Activated CD4-positive, alpha-beta T cell treated with anti-CD3 and anti-CD28 coated beads, Interleukin-2, amount 50 U/mL, for 1 hour (primary cell): ENCODE measurements at regions not wholly inside any gene's neighbourhood (a gene's known extent, or its start where the extent isn't known, plus 50 kb on each side); places are given as distances from the start of the nearest gene placed in this dataset.
A peak's percentile ranks its signal among the peaks of the same experiment; 100 is the strongest.
"Not testable (repeated sequence)": the region's sequence is repeated elsewhere in the genome, so short reads cannot be mapped to it uniquely, and the experiment has no call there.

Experiments used
- DNase-seq: peaks from one replicate; pipeline ENCODE4 v3.0.0-alpha.2; 2020

DNA sequence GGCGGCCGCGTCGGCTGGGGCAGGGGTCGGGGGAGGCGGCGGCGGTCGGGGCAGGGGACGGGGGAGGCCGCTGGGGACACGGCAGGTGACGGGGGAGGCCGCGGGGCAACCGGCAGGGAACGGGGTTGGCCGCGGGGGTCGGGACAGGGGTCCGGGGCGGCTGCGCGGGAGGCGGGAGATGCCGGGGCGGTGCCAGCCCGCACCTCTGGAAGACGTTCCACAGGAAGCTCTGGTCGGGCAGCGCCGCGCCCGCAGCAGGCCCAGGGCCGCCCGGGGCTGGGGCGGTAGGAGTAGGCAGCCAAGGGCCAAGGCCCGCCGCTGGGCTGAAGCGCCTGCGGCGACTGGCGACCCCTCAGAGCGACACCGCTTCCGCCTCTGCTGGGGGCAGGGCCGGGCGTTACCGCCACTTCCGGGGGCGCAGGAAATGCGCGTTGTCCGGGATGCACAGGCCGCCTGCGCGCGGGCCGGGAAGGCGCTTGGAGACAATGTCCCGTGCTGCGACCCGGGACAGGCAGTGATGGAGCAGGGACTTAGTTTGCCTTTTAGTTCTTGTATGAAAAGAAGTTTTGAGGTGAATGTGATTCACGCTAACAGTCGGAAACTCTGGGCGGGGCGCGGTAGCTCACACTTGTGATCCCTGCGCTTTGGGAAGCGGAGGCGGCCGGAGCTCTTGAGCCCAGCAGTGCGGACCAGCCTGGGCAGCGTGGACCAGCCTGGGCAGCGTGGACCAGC lies 110.0 kb upstream of the LPCAT1 start:
- peak; percentile 49 for DNase-seq

DNA sequence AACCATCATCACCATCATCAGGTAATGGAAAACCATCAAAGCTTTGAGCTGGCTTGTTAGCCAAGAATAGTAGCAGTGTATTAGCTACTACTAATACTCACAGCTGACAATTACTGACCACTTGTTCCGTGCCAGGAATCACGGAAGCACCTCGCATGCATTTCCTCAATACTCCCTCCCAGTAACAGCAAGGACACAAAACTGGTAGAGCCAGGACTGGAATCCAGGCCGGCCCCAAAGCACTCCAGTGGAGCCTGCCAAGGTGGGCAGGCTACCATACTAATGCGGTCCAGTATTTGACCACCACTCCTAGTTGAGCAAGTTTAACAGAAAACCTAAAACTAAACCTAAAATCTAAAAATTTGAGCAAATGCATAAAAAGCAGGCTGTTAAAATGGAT lies 107.2 kb upstream of the LPCAT1 start:
- DNase-seq = not testable (repeated sequence)

DNA sequence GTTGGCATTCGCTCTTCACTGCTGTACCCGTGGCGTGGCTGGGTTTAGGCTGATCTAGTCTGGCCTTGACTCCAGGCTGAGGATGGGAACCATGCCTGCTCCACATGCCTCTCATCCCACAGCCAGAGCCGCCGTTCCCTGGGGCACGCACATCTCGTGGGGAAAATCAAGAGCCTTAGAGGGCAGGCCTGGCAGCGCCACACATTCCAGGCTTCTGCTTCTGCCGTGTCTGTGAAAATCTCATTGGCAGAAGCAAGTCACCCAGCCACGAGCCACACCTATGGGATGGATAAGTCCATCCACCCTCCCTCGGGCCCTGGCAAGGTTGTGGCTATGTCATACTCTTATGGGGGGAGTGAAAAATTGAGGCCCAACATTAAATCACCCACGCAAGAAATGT lies 102.6 kb upstream of the LPCAT1 start:
- not testable (repeated sequence) for DNase-seq

DNA sequence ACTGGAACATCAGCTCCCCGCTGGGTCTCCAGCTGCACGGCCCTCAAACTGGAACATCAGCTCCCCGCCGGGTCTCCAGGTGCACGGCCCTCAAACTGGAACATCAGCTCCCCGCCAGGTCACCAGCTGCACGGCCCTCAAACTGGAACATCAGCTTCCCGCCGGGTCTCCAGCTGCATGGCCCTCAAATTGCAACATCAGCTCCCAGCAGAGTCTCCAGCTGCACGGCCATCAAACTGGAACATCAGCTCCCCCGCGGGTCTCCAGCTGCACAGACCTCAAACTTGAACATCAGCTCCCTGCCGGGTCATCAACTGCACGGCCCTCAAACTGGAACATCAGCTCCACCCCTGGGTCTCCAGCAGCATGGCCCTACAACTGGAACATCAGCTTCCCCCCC lies 95.8 kb upstream of the LPCAT1 start:
- DNase-seq = not testable (repeated sequence)

DNA sequence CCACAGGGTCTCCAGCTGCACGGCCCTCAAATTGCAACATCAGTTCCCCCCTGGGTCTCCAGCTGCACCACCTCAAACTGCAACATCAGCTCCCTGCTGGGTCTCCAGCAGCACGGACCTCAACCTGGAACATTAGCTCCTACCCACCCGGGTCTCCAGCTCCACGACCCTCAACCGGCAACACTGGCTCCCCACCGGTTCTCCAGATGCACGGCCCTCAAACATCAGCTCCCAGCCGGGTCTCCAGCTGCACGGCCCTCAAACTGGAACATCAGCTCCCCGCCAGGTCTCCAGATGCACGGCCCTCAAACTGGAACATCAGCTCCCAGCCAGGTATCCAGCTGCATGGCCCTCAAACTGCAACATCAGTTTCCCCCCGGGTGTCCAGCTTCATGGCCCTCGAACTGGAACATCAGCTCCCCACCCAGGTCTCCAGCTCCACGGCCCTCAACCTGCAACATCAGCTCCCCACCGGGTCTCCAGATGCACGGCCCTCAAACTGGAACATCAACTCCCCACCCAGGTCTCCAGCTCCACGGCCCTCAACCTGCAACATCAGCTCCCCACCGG lies 94.6 kb upstream of the LPCAT1 start:
- not testable (repeated sequence) for DNase-seq

DNA sequence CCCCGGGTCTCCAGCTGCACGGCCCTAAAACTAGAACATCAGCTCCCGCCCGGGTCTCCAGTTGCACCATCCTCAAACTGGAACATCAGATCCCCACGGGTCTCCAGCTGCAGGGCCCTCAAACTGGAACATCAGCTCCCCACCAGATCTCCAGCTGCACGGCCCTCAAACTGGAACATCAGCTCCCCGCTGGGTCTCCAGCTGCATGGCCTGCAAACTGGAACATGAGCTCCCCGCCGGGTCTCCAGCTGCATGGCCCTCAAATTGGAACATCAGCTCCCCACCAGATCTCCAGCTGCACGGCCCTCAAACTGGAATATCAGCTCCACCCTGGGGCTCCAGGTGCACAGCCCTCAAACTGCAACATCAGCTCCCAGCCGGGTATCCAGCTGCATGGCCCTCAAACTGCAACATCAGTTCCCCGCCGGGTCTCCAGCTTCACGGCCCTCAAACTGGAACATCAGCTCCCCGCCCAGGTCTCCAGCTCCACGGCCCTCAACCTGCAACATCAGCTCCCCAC lies 93.5 kb upstream of the LPCAT1 start:
- DNase-seq = not testable (repeated sequence)

DNA sequence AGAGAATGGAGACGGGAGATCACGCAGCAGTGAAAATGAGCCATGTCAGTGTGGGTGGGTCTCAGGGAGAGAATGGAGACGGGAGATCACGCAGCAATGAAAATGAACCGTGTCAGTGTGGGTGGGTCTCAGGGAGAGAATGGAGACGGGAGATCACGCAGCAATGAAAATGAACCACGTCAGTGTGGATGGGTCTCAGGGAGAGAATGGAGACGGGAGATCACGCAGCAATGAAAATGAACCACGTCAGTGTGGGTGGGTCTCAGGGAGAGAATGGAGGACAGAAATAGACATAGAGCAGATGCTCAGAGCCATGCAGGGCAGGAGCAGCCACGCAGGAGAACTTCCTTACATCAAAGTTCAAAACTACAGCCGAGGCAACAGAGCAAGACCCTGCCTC lies 89.8 kb upstream of the LPCAT1 start:
- DNase-seq = not testable (repeated sequence)

DNA sequence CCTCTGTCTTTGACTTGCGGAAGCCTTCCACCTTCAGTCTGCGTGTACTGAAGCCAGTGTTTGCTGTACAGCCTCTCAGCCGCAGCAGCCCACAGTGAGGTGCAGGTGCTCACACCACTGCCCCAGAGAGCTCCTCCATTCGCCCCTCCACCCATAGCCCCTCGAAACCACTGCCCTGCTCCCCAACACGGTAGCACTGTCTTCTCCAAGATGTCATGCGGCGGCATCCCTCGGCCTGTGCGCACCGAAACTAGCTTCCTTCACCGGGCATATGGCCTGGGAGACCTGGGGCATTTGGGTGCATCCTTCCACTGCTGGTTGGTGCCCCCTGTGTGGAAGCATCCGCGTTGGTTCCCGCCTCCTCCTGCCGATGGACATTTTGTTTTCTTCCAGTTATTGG lies 86.8 kb upstream of the LPCAT1 start:
- DNase-seq = not testable (repeated sequence)

DNA sequence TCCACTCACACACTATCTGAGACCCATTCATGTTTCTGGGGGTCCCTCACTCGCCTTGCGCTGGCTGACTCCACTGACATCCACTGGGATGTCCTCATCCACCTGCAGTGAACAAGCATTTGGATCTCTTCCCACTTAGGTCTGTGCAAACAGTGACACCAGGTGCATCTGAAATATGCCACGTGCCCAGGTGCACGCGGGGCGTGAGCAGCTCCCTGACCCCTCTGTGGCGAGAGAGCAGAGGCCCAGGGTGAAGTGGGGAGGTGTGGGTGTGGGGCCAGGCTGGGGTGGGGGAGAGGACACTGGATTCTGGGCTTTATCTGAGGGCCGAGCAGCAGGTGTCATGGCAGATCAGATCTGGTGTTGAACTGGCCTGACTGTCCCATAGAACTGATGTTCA lies 85.4 kb upstream of the LPCAT1 start:
- not testable (repeated sequence) for DNase-seq

DNA sequence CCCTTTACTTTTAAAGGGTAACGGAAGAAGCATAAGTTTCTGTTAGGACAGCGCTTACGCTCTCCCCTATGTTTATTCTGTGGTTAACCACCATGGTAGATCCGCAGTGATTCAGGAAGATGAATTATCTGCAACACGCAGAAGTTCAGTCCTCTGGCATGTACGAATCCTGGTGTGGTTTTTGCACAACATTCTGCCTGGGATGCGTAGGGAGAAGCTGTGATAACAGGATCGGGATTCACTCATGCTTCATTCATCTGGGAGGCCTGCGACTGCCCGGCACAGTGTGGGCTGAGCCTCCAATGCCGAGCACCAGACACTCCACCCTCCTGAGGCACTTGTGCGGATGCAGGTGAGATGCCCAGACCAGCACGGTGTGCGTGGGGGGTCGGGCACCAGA lies 84.6 kb upstream of the LPCAT1 start:
- DNase-seq = not testable (repeated sequence)

DNA sequence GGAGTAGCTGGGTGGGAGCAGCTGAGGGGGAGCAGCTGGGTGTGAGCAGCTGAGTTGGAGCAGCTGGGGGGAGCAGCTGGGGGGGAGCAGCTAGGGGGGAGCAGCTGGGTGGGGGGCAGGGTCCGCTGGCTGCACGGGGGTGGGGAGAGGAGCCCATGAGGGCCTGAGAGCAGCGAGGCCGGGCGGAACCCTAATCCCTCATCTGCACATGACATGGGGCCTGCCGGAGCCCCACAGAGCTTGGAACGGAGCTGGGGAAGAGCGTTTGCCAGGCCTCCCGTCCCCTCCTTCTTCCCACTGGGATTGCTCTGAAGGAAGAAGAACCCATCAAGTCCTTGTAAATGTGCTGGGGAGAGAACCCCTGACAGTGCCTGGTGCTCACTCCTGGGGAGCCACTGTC lies 83.2 kb upstream of the LPCAT1 start:
- DNase-seq = not testable (repeated sequence)

DNA sequence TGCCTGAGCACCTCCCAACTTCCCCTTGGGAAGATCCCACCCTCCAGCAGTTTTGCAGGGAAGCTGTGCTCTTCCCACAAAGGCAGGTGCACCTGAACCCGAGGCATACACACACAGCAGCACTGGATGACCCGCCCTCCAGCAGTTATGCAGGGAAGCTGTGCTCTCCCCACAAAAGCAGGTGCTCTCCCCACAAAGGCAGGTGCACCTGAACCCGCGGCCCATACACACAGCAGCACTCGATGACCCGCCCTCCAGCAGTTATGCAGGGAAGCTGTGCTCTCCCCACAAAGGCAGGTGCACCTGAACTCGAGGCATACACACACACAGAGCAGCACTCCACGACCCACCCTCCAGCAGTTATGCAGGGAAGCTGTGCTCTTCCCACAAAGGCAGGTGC lies 80.2 kb upstream of the LPCAT1 start:
- not testable (repeated sequence) for DNase-seq

DNA sequence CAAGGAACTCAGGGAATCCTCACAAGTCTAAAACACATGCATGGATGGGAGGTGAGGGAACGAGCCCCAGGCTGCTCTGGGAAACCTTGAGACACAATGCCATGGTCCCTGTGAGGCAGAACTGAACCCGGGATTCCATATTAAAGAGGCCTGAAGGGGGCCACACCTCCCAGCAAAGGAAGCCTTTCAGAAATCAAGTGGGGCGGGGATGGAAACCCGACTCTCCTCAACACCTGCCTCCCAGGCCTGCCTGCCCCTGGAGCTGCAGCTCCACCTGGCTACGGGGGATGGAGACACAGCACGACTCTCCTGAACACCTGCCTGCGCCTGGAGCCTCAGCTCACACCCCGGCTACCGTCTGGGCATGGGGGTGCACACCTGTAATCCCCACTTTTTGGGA lies 77.8 kb upstream of the LPCAT1 start:
- DNase-seq = not testable (repeated sequence)

DNA sequence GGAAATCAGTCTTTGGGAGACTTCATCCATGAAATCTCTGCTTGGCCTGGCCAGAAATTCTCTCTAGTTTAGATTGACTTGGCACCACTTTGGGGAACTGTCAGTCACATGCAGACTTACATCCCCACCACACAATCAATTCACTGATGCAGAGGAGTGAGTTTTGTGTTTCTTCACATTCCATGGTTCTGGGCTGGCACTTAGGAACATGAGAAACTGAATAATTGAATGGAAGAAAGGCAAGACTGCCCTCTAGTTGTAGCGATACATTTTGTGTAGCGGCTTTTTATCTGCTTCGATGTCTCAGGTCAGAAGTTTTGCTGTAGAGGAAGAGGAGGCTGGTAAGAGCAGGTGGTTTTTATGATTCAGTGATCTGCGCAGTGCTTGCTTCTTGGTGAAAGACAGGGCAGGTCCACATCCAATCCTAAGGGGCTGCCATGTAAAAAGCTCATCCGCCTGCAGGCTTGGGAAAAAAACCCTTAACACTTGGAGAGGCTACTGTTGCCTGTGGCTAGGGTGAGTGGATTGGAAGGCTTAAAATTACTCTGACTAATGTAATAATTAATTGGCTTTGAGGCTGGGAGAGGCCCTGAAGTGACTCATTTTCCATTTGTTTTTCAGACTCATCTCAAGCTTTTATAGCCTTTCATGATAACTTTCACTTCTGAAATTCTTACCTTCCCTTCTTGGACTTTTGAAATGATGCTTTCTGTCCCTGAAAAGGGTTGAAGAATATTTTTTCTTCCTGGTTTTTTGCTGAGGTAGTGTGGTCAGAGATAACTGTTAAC lies 75.4 kb upstream of the LPCAT1 start:
- not testable (repeated sequence) for DNase-seq

DNA sequence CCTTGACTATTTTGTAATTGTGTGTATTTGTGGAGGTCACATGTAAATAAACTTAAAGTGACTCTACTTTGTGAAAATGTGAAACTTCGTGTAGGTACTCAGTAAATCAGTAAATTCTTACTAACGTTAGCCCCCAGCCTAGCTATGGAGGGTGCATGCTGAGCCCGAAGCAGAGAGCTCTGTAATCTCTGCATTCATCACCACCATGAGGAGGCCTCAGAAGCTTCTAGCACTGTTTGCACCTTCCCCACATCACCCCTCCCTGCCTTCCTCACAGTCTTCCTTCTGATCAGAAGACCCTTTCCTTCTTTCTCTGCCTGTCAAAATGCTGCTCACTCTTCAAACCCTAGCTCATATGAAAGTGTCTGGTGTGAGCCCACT lies 73.3 kb upstream of the LPCAT1 start:
- not testable (repeated sequence) for DNase-seq

DNA sequence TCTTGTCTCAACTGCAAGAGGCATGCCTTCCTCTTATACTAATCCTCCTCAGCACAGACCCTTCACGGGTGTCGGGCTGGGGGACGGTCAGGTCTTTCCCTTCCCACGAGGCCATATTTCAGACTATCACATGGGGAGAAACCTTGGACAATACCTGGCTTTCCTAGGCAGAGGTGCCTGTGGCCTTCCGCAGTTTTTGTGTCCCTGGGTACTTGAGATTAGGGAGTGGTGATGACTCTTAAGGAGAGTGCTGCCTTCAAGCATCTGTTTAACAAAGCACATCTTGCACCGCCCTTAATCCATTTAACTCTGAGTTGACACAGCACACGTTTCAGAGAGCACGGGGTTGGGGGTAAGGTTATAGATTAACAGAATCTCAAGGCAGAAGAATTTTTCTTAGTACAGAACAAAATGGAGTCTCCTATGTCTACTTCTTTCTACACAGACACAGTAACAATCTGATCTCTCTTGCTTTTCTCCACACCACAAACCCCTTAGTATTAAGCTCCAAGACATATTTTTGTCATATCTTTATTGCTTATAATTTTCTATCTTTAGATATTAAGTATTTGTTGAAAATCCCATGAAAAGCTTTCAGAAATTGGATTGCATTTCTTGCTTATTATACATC lies 72.8 kb upstream of the LPCAT1 start:
- DNase-seq = not testable (repeated sequence)

DNA sequence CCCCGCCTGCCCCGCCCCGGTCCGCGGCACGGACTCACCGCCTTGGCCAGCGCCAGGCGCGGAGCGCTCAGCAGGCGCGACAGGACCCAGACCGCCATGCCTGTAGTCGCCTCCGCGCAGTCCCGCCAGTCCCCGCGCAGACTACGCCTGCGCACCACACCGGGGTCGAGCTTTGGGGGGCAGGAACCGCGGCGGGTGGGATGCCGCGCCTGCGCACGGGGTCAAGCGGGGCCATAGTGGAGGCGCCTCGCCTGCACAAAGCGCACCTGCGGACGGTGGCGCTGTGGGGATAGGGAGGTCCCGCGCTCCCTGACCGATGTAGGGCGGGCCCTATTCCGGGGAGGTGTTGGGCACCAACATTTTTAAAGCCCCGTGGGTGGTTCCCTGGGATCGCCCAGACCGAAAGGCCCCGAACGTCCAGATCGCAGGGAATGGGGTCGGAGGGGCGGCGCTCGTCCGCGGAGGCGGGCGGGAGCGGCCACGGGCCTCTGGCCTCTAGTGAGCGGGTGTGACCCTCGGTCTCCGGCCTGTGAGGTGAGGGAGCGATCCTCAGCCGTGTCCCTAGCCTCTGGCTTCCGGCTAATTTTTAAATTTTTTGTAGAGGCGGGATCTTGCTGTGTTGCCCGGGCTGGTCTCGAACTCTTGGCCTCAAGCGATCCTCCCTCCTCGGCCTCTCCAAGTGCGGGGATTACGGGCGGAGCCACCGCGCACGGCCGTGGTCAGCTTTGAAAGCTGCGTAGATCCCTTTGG lies 70.8 kb upstream of the LPCAT1 start:
- peak; percentile 65 for DNase-seq

DNA sequence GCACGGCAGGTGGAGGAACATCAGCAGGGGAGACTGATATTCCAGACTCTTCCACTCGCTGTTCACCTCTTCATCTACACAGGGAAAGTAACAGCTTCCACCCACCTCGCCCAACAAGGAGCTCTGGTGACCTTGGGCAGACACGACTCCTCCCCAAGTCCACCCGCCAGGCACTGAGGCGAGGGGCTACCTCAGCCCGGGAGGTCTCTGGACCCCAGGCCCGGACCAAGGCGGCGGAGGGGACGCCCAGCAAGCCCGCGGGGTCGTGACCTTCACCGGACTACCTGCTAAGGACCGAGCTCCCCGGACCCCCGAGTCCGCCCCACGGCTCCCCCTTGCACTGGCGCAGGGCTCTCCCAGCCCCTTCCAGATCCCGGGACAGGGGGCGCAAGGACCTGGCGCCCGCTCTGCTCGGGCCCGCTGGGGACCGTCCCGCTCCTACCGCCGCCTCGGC lies 70.2 kb upstream of the LPCAT1 start:
- no peak for DNase-seq

DNA sequence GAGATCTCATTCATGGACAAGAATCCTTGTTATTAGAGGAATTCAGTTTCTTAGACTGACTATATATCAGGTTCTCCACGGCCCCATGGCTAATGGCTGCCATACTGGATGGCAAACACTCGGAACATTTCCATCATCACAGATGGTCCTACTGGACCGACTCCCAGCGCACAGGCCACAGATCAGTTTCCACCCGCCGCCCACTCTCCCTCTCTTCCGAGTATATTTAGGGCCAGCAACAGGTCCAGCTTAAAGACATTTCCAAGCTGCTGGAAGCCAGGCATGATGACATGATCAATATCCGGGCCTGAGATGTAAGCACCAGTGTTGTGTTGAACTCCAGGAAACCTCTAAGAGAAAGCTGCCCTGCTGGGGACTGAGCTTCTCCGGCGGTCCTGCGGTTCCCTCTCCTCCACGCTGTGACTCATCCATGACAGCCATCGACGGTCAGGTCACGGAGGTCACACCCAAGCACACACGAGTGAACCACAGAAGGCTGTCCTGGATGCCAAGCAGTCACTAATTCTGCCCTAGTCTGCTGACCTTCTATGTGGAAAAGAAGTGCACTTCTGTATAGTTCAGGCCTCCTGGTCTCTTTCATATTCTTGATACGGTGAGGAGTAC lies 64.4 kb upstream of the LPCAT1 start:
- not testable (repeated sequence) for DNase-seq

DNA sequence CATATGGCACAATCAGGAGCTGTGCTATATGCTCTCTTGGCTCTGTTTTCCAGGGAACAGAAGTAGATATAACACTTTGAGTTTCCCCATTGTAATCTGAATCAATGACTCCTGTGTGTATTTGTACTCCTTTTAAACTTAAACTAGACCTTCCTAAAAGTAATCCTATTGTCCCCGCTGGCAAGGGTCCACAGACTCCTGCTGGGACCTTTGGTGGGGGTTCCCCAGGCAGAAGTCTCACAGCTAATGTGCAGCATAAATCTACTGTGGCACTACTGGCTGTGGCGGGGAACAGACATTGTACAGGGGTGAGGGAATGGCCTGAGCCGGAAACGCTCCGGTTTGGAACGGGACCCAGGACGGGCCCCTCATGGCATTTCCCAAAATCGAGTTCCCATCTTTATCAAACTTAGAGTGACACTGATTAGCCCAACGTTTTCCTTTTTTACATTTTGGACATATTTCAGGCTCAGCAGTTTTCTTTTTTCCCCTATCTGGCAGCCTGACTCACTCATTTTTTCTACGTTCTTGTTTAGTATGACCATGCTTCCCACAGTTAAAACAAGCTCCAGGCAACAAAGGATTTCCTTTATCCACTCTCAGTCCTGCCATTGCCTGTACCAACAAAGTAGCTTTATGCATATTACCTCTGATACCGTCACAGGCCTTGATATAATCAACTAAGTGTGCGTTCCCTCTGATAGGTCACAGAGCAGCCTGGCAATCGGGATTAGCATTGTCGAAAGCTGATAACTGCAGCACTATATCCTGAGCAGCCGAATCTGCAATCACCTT lies 59.5 kb upstream of the LPCAT1 start:
- not testable (repeated sequence) for DNase-seq

DNA sequence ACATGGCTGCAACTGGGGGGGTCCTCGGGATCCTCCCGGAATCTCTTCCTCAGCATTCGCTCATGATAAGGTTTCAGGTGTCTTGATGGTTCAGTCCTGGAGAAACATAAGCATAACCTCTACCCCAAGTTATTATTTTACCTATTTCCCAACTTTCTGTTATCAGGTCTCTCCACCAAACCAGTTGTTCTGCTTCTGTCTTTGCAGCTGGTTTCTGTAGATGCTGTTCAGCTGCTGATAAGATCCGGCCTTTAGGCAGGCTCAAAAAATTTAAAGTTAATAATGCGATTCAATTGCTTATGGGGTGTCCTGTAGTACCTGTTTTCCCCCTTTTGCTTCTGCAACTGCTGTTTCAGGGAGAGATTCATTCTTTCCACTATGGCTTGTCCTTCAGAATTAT lies 55.6 kb upstream of the LPCAT1 start:
- not testable (repeated sequence) for DNase-seq
